Suprapubic skin (tissue), 4 donors: ENCODE measurements at regions not wholly inside any gene's neighbourhood (a gene's known extent, or its start where the extent isn't known, plus 50 kb on each side); places are given as distances from the start of the nearest gene placed in this dataset.

Experiments used
- DNase-seq, 2 donors: peaks; one replicate each; pipeline ENCODE4 v3.0.0-alpha.2; 2019; ENCODE audit warnings: low spot score in 2 of 2
- H3K27ac ChIP-seq: fragments of 200-600 bp; sonication (generic); one replicate; pipeline ENCODE4 v1.5.1; 2019
- H3K27me3 ChIP-seq: fragments of 200-600 bp; sonication (generic); one replicate; pipeline ENCODE4 v1.5.1; 2019
- H3K36me3 ChIP-seq: fragments of 200-600 bp; sonication (generic); one replicate; pipeline ENCODE4 v1.5.1; 2019
- H3K4me1 ChIP-seq: fragments of 200-600 bp; sonication (generic); one replicate; pipeline ENCODE4 v1.5.1; 2019
- H3K4me3 ChIP-seq: fragments of 200-600 bp; sonication (generic); one replicate; pipeline ENCODE4 v1.5.1; 2019; ENCODE audit warnings: mild to moderate bottlenecking
- H3K9me3 ChIP-seq: fragments of 200-600 bp; sonication (generic); one replicate; pipeline ENCODE4 v1.5.1; 2019
- EP300 ChIP-seq: sonication (generic); formaldehyde crosslinking; IDR thresholded peaks from one replicate; pipeline ENCODE4 v1.6.1; 2017; ENCODE audit warnings: antibody characterized with exemption
- POLR2A ChIP-seq, 2 donors: fragments of 450-650 bp; IDR thresholded peaks; one replicate each; pipeline ENCODE4 v1.6.1; 2017; ENCODE audit warnings: antibody characterized with exemption in 2 of 2, mild to moderate bottlenecking in 2 of 2, moderate library complexity in 2 of 2
- POLR2AphosphoS5 ChIP-seq, 3 donors: sonication (generic); formaldehyde crosslinking; IDR thresholded peaks; one replicate each; pipeline ENCODE4 v1.6.1; 2017; ENCODE audit warnings: antibody characterized with exemption in 3 of 3
- WGBS: methylation state at CpG from one replicate; pipeline ENCODE4 v1.1.5; 2018; 5-methylcytosine and 5-hydroxymethylcytosine counted together
- TF ChIP-seq, protein P1 (sequence below), 2 donors: fragments of 200-600 bp in 1 of 2; fragments of 450-650 bp in 1 of 2; sonication (generic) in 1 of 2; IDR thresholded peaks; one replicate each; pipeline ENCODE4 v1.5.1; 2016 to 2019; ENCODE audit warnings: antibody characterized with exemption in 2 of 2, mild to moderate bottlenecking in 1 of 2, moderate library complexity in 1 of 2

DNA sequence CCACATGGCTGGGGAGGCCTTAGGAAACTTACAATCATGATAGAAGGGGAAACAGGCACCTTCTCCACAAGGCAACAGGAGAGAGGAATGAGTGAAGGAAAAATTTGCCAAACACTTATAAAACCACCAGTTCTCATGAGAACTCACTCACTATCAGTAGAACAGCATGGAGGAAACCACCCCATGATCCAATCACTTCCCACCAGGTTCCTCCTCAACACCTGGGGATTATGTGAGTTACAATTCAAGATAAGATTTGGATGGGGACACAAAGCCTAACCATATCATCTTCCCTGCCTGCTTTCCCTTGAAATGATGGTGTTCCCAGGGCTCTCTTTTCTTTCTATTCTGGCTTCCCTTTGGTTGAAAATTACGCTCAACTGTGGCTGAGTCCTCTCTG, 262.7 kb upstream of the HABP2 start:
- Histone ChIP-seq H3K27me3 (no peaks in the 10 kb centered on the region), H3K27ac (no peak overlapping the region), H3K9me3 (no peaks in the 10 kb centered on the region), H3K4me1 (no peaks in the 10 kb centered on the region), H3K36me3 (no peaks in the 10 kb centered on the region), H3K4me3 (no peak overlapping the region)
- no peak for DNase-seq
- 95% methylated on average over 1 of the region's 1 CpG for WGBS
- TF ChIP-seq POLR2A (IDR thresholded peaks at IDR 0.05): no peak
- TF ChIP-seq, protein P1, sequence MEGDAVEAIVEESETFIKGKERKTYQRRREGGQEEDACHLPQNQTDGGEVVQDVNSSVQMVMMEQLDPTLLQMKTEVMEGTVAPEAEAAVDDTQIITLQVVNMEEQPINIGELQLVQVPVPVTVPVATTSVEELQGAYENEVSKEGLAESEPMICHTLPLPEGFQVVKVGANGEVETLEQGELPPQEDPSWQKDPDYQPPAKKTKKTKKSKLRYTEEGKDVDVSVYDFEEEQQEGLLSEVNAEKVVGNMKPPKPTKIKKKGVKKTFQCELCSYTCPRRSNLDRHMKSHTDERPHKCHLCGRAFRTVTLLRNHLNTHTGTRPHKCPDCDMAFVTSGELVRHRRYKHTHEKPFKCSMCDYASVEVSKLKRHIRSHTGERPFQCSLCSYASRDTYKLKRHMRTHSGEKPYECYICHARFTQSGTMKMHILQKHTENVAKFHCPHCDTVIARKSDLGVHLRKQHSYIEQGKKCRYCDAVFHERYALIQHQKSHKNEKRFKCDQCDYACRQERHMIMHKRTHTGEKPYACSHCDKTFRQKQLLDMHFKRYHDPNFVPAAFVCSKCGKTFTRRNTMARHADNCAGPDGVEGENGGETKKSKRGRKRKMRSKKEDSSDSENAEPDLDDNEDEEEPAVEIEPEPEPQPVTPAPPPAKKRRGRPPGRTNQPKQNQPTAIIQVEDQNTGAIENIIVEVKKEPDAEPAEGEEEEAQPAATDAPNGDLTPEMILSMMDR (IDR thresholded peaks at IDR 0.05): no peak
- no peak for TF ChIP-seq EP300
- no peak for TF ChIP-seq POLR2AphosphoS5 (IDR thresholded peaks at IDR 0.05)

DNA sequence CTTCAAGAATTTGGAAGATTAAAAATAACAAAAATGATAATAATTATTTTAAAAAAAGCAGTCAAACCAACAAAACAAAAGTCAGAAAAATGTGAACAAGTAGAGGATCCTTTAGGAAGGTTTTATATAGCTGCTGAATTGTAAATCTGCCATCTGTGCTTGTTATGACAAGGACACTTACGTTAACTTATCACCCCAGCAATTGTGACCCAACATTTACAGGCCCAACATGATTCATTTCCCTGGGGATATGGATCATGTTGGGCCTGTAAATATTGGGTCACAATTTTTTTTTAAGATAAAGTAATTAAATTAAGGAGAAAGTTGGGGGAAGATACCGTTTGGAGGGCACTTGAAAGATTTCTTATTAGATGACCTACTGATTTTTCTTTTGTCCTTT, 261.4 kb upstream of the HABP2 start:
- Histone ChIP-seq H3K27ac (no peak overlapping the region), H3K4me1 (no peaks in the 10 kb centered on the region), H3K27me3 (no peaks in the 10 kb centered on the region), H3K9me3 (no peaks in the 10 kb centered on the region), H3K4me3 (no peak overlapping the region), H3K36me3 (no peaks in the 10 kb centered on the region)
- DNase-seq: no peak
- TF ChIP-seq POLR2A (IDR thresholded peaks at IDR 0.05) (no peak), EP300 (no peak), POLR2AphosphoS5 (IDR thresholded peaks at IDR 0.05) (no peak)
- TF ChIP-seq, protein P1 (IDR thresholded peaks at IDR 0.05): no peak
- 65% methylated on average over 2 of the region's 2 CpGs for WGBS

DNA sequence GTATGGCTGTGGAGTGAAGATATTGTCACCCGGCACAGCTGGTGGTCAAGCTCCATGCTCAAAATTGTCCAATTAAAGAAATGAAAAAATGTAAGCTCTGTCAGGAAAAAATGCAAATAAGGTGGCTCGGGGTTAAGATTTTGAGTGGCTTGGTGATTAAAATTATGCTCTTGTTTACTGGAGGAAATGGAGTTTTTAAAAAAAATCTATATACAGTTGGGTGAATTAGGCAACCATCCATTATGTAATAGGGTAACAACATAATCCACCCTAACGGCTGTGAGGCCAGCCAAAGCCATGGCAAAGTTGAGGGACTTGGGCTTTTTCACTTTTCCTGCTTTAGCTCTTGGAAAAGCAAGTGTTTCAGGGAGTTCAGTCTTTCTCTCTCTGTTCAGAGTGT, 260.8 kb upstream of the HABP2 start:
- Histone ChIP-seq H3K27ac (no peak overlapping the region), H3K4me3 (no peak overlapping the region), H3K9me3 (no peaks in the 10 kb centered on the region), H3K4me1 (no peaks in the 10 kb centered on the region), H3K27me3 (no peaks in the 10 kb centered on the region), H3K36me3 (no peaks in the 10 kb centered on the region)
- TF ChIP-seq, protein P1 (IDR thresholded peaks at IDR 0.05): no peak
- TF ChIP-seq EP300 (no peak), POLR2AphosphoS5 (IDR thresholded peaks at IDR 0.05) (no peak), POLR2A (IDR thresholded peaks at IDR 0.05) (no peak)
- WGBS: 78% methylated on average over 3 of the region's 3 CpGs
- no peak for DNase-seq

DNA sequence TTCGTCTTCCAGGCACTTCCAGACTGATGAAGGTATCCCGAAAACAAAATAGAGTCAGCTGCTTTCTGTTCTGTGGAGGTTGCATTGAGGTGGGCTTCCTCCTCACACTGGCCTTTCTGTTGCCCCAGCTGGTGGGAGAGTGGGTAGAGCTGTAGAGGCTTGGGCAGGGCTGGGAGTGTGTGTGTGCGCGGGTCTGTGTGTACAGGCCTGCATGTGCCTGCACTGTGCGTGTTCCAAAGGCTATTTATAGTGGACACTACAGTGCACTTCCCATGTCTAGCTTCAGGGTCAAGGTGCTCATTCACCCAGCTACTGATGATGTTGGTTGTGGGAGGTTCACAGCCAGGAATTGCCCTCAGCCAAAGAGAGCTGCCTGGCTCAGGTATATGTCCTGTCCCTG, 260.1 kb upstream of the HABP2 start:
- H3K27me3 ChIP-seq: no peaks in the 10 kb centered on the region
- H3K27ac ChIP-seq: no peak overlapping the region
- no peaks in the 10 kb centered on the region for H3K4me1 ChIP-seq
- H3K36me3 ChIP-seq: no peaks in the 10 kb centered on the region
- no peak for DNase-seq
- no peak overlapping the region for H3K4me3 ChIP-seq
- TF ChIP-seq POLR2AphosphoS5 (IDR thresholded peaks at IDR 0.05) (no peak), POLR2A (IDR thresholded peaks at IDR 0.05) (no peak), EP300 (no peak)
- TF ChIP-seq, protein P1 (IDR thresholded peaks at IDR 0.05): no peak
- WGBS: 100% methylated on average over 5 of the region's 5 CpGs
- no peaks in the 10 kb centered on the region for H3K9me3 ChIP-seq

DNA sequence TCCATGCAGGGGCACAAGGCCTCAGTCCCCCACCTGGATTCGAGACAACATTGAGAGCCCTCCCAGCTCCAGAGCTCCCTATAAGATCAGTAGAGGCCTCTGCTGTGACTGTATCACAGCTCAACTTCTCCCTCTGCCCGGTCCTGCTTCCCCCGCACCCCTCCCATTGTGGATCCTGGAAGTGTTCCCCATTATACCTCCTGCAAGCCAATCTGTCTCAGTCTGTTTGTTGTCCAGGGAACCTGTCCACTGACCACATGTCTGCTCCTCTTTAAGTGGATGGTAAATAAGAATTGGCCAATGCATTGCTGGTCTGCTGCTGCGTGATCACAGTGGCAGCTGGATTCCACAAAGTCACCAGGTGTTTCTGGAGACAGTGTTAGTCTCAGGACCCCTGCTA, 259.7 kb upstream of the HABP2 start:
- WGBS: 98% methylated on average over 4 of the region's 4 CpGs
- H3K9me3 ChIP-seq: no peaks in the 10 kb centered on the region
- no peak overlapping the region for H3K4me3 ChIP-seq
- no peaks in the 10 kb centered on the region for H3K4me1 ChIP-seq
- H3K36me3 ChIP-seq: no peaks in the 10 kb centered on the region
- no peak overlapping the region for H3K27ac ChIP-seq
- no peak for TF ChIP-seq POLR2A (IDR thresholded peaks at IDR 0.05)
- no peak for DNase-seq
- no peaks in the 10 kb centered on the region for H3K27me3 ChIP-seq

DNA sequence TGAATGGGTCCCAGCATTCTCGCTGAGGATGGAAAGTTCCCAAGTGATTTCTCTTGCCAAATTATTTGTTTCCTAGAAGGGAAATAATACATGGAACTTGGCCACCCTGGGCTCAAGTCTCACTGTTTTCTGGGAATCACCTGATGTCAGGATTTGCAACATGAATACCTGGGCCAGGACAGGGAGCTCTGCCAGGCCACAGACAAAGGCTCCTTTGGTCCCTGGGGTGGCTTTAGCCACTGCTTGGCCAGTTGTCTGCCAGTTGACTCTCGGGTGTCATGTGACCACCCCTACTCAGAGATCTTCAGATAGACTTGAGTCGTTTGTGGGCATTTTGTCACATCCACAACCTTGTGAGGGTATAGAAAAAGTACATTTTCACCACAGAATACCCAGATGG, 258.0 kb upstream of the HABP2 start:
- no peak for DNase-seq
- Histone ChIP-seq H3K4me3 (no peak overlapping the region), H3K9me3 (no peaks in the 10 kb centered on the region), H3K27me3 (no peaks in the 10 kb centered on the region), H3K4me1 (no peaks in the 10 kb centered on the region), H3K36me3 (no peaks in the 10 kb centered on the region), H3K27ac (no peak overlapping the region)
- TF ChIP-seq POLR2AphosphoS5 (IDR thresholded peaks at IDR 0.05) (no peak), POLR2A (IDR thresholded peaks at IDR 0.05) (no peak), EP300 (no peak)
- TF ChIP-seq, protein P1 (IDR thresholded peaks at IDR 0.05): no peak
- WGBS: 80% methylated on average over 3 of the region's 3 CpGs
